Activated naive CD8-positive, alpha-beta T cell treated with anti-CD3 and anti-CD28 coated beads for 36 hours (primary cell): ENCODE measurements at regions not wholly inside any gene's neighbourhood (a gene's known extent, or its start where the extent isn't known, plus 50 kb on each side); places are given as distances from the start of the nearest gene placed in this dataset.

Source experiments
- DNase-seq: peaks from one replicate; pipeline ENCODE4 v3.0.0; 2021
- H3K27ac Mint-ChIP-seq: one replicate; pipeline ENCODE4 v1.8.0; 2022; ENCODE audit warnings: mild to moderate bottlenecking, moderate library complexity, mixed read lengths
- H3K27me3 Mint-ChIP-seq: one replicate; pipeline ENCODE4 v1.8.0; 2022; ENCODE audit warnings: mild to moderate bottlenecking, mixed read lengths
- H3K36me3 Mint-ChIP-seq: one replicate; pipeline ENCODE4 v1.8.0; 2021; ENCODE audit warnings: mild to moderate bottlenecking, mixed read lengths
- H3K4me1 Mint-ChIP-seq: one replicate; pipeline ENCODE4 v1.8.0; 2021; ENCODE audit warnings: mixed read lengths
- H3K4me3 Mint-ChIP-seq: one replicate; pipeline ENCODE4 v1.8.0; 2022; ENCODE audit warnings: mild to moderate bottlenecking, moderate library complexity, mixed read lengths
- H3K9me3 Mint-ChIP-seq: one replicate; pipeline ENCODE4 v1.8.0; 2022; ENCODE audit warnings: mixed read lengths

GRCh38 chr5:124602925-124603650, 143.4 kb downstream of the ZNF608 start:
- Mint-ChIP-seq H3K36me3 (no peaks in the 10 kb centered on the region), H3K4me3 (no peak overlapping the region), H3K27ac (no peak overlapping the region), H3K4me1 (no peaks in the 10 kb centered on the region), H3K9me3 (no peaks in the 10 kb centered on the region), H3K27me3 (peaks cover 11% of the 10 kb centered on the region)
- no peak for DNase-seq

- Mint-ChIP-seq H3K36me3 (no peaks in the 10 kb centered on the region), H3K9me3 (no peaks in the 10 kb centered on the region), H3K27me3 (peaks cover 21% of the 10 kb centered on the region), H3K4me1 (no peaks in the 10 kb centered on the region), H3K4me3 (no peak overlapping the region), H3K27ac (no peak overlapping the region)
- DNase-seq = no peak
These were observed 147.1 kb downstream of the ZNF608 start for GRCh38 chr5:124599028-124599973.

GRCh38 chr5:124596595-124597421, 149.6 kb downstream of the ZNF608 start:
- H3K9me3 Mint-ChIP-seq = no peaks in the 10 kb centered on the region
- DNase-seq = no peak
- peaks cover 35% of the 10 kb centered on the region for H3K27me3 Mint-ChIP-seq
- H3K36me3 Mint-ChIP-seq = no peaks in the 10 kb centered on the region
- no peak overlapping the region for H3K27ac Mint-ChIP-seq
- H3K4me1 Mint-ChIP-seq = no peaks in the 10 kb centered on the region
- H3K4me3 Mint-ChIP-seq = no peak overlapping the region

GRCh38 chr5:124593952-124594351, 152.5 kb downstream of the ZNF608 start:
- H3K36me3 Mint-ChIP-seq = no peaks in the 10 kb centered on the region
- no peaks in the 10 kb centered on the region for H3K4me1 Mint-ChIP-seq
- peaks cover 41% of the 10 kb centered on the region for H3K27me3 Mint-ChIP-seq
- no peaks in the 10 kb centered on the region for H3K9me3 Mint-ChIP-seq
- no peak overlapping the region for H3K4me3 Mint-ChIP-seq
- no peak overlapping the region for H3K27ac Mint-ChIP-seq
- DNase-seq = no peak

- no peaks in the 10 kb centered on the region for H3K4me1 Mint-ChIP-seq
- H3K27me3 Mint-ChIP-seq = peaks cover 40% of the 10 kb centered on the region
- no peak for DNase-seq
- no peaks in the 10 kb centered on the region for H3K36me3 Mint-ChIP-seq
- H3K9me3 Mint-ChIP-seq = no peaks in the 10 kb centered on the region
- no peak overlapping the region for H3K4me3 Mint-ChIP-seq
- no peak overlapping the region for H3K27ac Mint-ChIP-seq
These were observed 153.5 kb downstream of the ZNF608 start for GRCh38 chr5:124592891-124593290.

GRCh38 chr5:124591583-124591982, 154.9 kb downstream of the ZNF608 start:
- H3K27me3 Mint-ChIP-seq = peaks cover 32% of the 10 kb centered on the region
- no peak for DNase-seq
- no peaks in the 10 kb centered on the region for H3K36me3 Mint-ChIP-seq
- no peak overlapping the region for H3K4me3 Mint-ChIP-seq
- H3K9me3 Mint-ChIP-seq = no peaks in the 10 kb centered on the region
- H3K4me1 Mint-ChIP-seq = no peaks in the 10 kb centered on the region
- H3K27ac Mint-ChIP-seq = no peak overlapping the region

- no peak overlapping the region for H3K4me3 Mint-ChIP-seq
- no peaks in the 10 kb centered on the region for H3K36me3 Mint-ChIP-seq
- no peaks in the 10 kb centered on the region for H3K4me1 Mint-ChIP-seq
- DNase-seq = no peak
- H3K27ac Mint-ChIP-seq = no peak overlapping the region
- H3K9me3 Mint-ChIP-seq = no peaks in the 10 kb centered on the region
- H3K27me3 Mint-ChIP-seq = peaks cover 37% of the 10 kb centered on the region
These were observed 155.8 kb downstream of the ZNF608 start for GRCh38 chr5:124590686-124591085.

GRCh38 chr5:124587280-124587679, 159.2 kb downstream of the ZNF608 start:
- no peaks in the 10 kb centered on the region for H3K9me3 Mint-ChIP-seq
- no peak overlapping the region for H3K27ac Mint-ChIP-seq
- no peaks in the 10 kb centered on the region for H3K36me3 Mint-ChIP-seq
- H3K4me1 Mint-ChIP-seq = peaks cover 22% of the 10 kb centered on the region
- H3K27me3 Mint-ChIP-seq = peaks cover 24% of the 10 kb centered on the region
- H3K4me3 Mint-ChIP-seq = no peak overlapping the region
- DNase-seq = no peak

- H3K4me1 Mint-ChIP-seq = peaks cover 22% of the 10 kb centered on the region
- no peaks in the 10 kb centered on the region for H3K36me3 Mint-ChIP-seq
- H3K27me3 Mint-ChIP-seq = peaks cover 12% of the 10 kb centered on the region
- no peak overlapping the region for H3K27ac Mint-ChIP-seq
- H3K9me3 Mint-ChIP-seq = no peaks in the 10 kb centered on the region
- DNase-seq = peak; percentile 33
- no peak overlapping the region for H3K4me3 Mint-ChIP-seq
These were observed 161.3 kb downstream of the ZNF608 start for GRCh38 chr5:124584991-124585715.

- DNase-seq = peak; percentile 40
- Mint-ChIP-seq H3K9me3 (no peaks in the 10 kb centered on the region), H3K4me1 (peaks cover 22% of the 10 kb centered on the region), H3K4me3 (no peak overlapping the region), H3K27ac (no peak overlapping the region), H3K36me3 (no peaks in the 10 kb centered on the region), H3K27me3 (peaks cover 9% of the 10 kb centered on the region)
These were observed 162.7 kb downstream of the ZNF608 start for GRCh38 chr5:124583469-124584350.

- H3K4me3 Mint-ChIP-seq = no peak overlapping the region
- no peaks in the 10 kb centered on the region for H3K36me3 Mint-ChIP-seq
- no peak for DNase-seq
- H3K27ac Mint-ChIP-seq = no peak overlapping the region
- H3K9me3 Mint-ChIP-seq = no peaks in the 10 kb centered on the region
- peaks cover 14% of the 10 kb centered on the region for H3K27me3 Mint-ChIP-seq
- H3K4me1 Mint-ChIP-seq = peaks cover 22% of the 10 kb centered on the region
These were observed 163.9 kb downstream of the ZNF608 start for GRCh38 chr5:124582561-124582840.

- Mint-ChIP-seq H3K36me3 (no peaks in the 10 kb centered on the region), H3K9me3 (no peaks in the 10 kb centered on the region), H3K27ac (no peak overlapping the region), H3K27me3 (peaks cover 14% of the 10 kb centered on the region), H3K4me1 (peaks cover 22% of the 10 kb centered on the region), H3K4me3 (no peak overlapping the region)
- DNase-seq = no peak
These were observed 164.5 kb downstream of the ZNF608 start for GRCh38 chr5:124581738-124582560.
